ENCODE measurements at regions not wholly inside any gene's neighbourhood (a gene's known extent, or its start where the extent isn't known, plus 50 kb on each side); places are given as distances from the start of the nearest gene placed in this dataset.

GRCh38 chr1:116239916-116240315 is 128.7 kb downstream of the MAB21L3 start:
- H3K27me3 ChIP-seq (ENCODE audit: low read length): no peaks in the 10 kb centered on the region
- no peak overlapping the region for H3K4me3 ChIP-seq (ENCODE audit: low read length)
- no peaks in the 10 kb centered on the region for H4K20me1 ChIP-seq (ENCODE audit: insufficient read depth, low read depth, low read length)
- no peak overlapping the region for H3K27ac ChIP-seq (ENCODE audit: low read length)
- H3K9me3 ChIP-seq (ENCODE audit: low read length): no peaks in the 10 kb centered on the region
- H3K9ac ChIP-seq (ENCODE audit: low read length): no peak overlapping the region
- H3K9me2 ChIP-seq (replicated peaks; ENCODE audit: insufficient read depth, low read length): no peaks in the 10 kb centered on the region
- peaks cover 33% of the 10 kb centered on the region for H3K4me1 ChIP-seq (ENCODE audit: low read length)
- no peak overlapping the region for H2AFZ ChIP-seq (ENCODE audit: low read length)
- H3K36me3 ChIP-seq (ENCODE audit: insufficient read depth, low read length): no peaks in the 10 kb centered on the region
- DNase-seq: no peak
- H3K4me2 ChIP-seq (ENCODE audit: low read depth, low read length, poor library complexity, severe bottlenecking): no peak overlapping the region
- H3K79me2 ChIP-seq (ENCODE audit: low read length): no peaks in the 10 kb centered on the region

- no peak overlapping the region for H3K27ac ChIP-seq (ENCODE audit: low read length)
- no peak overlapping the region for H3K4me2 ChIP-seq (ENCODE audit: low read depth, low read length, poor library complexity, severe bottlenecking)
- H2AFZ ChIP-seq (ENCODE audit: low read length): peak overlapping the region; percentile 7; the same call in 1 of the 2 replicates
- no peak for DNase-seq
- no peaks in the 10 kb centered on the region for H3K9me3 ChIP-seq (ENCODE audit: low read length)
- no peaks in the 10 kb centered on the region for H3K36me3 ChIP-seq (ENCODE audit: insufficient read depth, low read length)
- no peaks in the 10 kb centered on the region for H3K9me2 ChIP-seq (replicated peaks; ENCODE audit: insufficient read depth, low read length)
- peaks cover 26% of the 10 kb centered on the region for H3K4me1 ChIP-seq (ENCODE audit: low read length)
- no peaks in the 10 kb centered on the region for H3K27me3 ChIP-seq (ENCODE audit: low read length)
- no peak overlapping the region for H3K9ac ChIP-seq (ENCODE audit: low read length)
- no peak overlapping the region for H3K4me3 ChIP-seq (ENCODE audit: low read length)
- no peaks in the 10 kb centered on the region for H4K20me1 ChIP-seq (ENCODE audit: insufficient read depth, low read depth, low read length)
- H3K79me2 ChIP-seq (ENCODE audit: low read length): no peaks in the 10 kb centered on the region
These were observed 130.3 kb upstream of the ATP1A1 start for GRCh38 chr1:116242741-116243140.

- Histone ChIP-seq H3K4me3 (ENCODE audit: low read length) (no peak overlapping the region), H3K9me2 (replicated peaks; ENCODE audit: insufficient read depth, low read length) (no peaks in the 10 kb centered on the region), H4K20me1 (ENCODE audit: insufficient read depth, low read depth, low read length) (no peaks in the 10 kb centered on the region), H3K27ac (ENCODE audit: low read length) (no peak overlapping the region), H3K4me2 (ENCODE audit: low read depth, low read length, poor library complexity, severe bottlenecking) (peak overlapping the region; percentile 18), H3K36me3 (ENCODE audit: insufficient read depth, low read length) (no peaks in the 10 kb centered on the region), H2AFZ (ENCODE audit: low read length) (peak overlapping the region; percentile 54), H3K9me3 (ENCODE audit: low read length) (no peaks in the 10 kb centered on the region), H3K4me1 (ENCODE audit: low read length) (peaks cover 19% of the 10 kb centered on the region), H3K27me3 (ENCODE audit: low read length) (no peaks in the 10 kb centered on the region), H3K9ac (ENCODE audit: low read length) (no peak overlapping the region), H3K79me2 (ENCODE audit: low read length) (no peaks in the 10 kb centered on the region)
- no peak for DNase-seq
These were observed 129.6 kb upstream of the ATP1A1 start for GRCh38 chr1:116243333-116244054.

DNA sequence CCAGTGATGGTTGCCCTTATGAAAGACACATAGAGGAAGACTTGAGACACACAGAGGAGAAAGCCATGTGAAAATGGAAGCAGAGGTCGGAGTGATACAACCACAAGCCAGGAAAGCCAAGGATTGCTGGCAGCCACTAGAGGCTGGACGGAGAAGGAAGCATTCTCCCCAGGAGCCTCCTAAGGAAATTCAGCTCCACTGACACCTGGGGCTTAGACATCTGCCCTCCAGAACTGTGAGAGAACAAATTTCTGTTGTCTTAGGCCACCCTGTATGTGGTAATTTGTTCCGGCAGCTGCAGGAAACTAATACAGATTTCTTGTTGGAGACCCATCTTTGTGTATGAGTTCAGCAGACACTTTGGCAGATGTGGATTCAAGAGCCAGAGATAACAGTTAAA is 126.9 kb upstream of the ATP1A1 start:
- Histone ChIP-seq H3K4me3 (ENCODE audit: low read length) (no peak overlapping the region), H3K9me3 (ENCODE audit: low read length) (no peaks in the 10 kb centered on the region), H4K20me1 (ENCODE audit: insufficient read depth, low read depth, low read length) (no peaks in the 10 kb centered on the region), H2AFZ (ENCODE audit: low read length) (no peak overlapping the region; the same call in 1 of the 2 replicates), H3K27me3 (ENCODE audit: low read length) (no peaks in the 10 kb centered on the region), H3K27ac (ENCODE audit: low read length) (no peak overlapping the region), H3K79me2 (ENCODE audit: low read length) (no peaks in the 10 kb centered on the region), H3K4me1 (ENCODE audit: low read length) (peaks cover 19% of the 10 kb centered on the region), H3K4me2 (ENCODE audit: low read depth, low read length, poor library complexity, severe bottlenecking) (no peak overlapping the region), H3K9ac (ENCODE audit: low read length) (no peak overlapping the region), H3K36me3 (ENCODE audit: insufficient read depth, low read length) (no peaks in the 10 kb centered on the region), H3K9me2 (replicated peaks; ENCODE audit: insufficient read depth, low read length) (no peaks in the 10 kb centered on the region)
- DNase-seq: no peak

- Histone ChIP-seq H3K9me3 (ENCODE audit: low read length) (no peaks in the 10 kb centered on the region), H2AFZ (ENCODE audit: low read length) (no peak overlapping the region), H3K9ac (ENCODE audit: low read length) (no peak overlapping the region), H3K4me3 (ENCODE audit: low read length) (no peak overlapping the region), H4K20me1 (ENCODE audit: insufficient read depth, low read depth, low read length) (no peaks in the 10 kb centered on the region), H3K27ac (ENCODE audit: low read length) (no peak overlapping the region), H3K27me3 (ENCODE audit: low read length) (no peaks in the 10 kb centered on the region), H3K79me2 (ENCODE audit: low read length) (no peaks in the 10 kb centered on the region), H3K9me2 (replicated peaks; ENCODE audit: insufficient read depth, low read length) (no peaks in the 10 kb centered on the region), H3K4me1 (ENCODE audit: low read length) (peaks cover 40% of the 10 kb centered on the region), H3K4me2 (ENCODE audit: low read depth, low read length, poor library complexity, severe bottlenecking) (peak overlapping the region; percentile 21), H3K36me3 (ENCODE audit: insufficient read depth, low read length) (no peaks in the 10 kb centered on the region)
- DNase-seq: no peak
These were observed 120.8 kb upstream of the ATP1A1 start for GRCh38 chr1:116252271-116252670.

DNA sequence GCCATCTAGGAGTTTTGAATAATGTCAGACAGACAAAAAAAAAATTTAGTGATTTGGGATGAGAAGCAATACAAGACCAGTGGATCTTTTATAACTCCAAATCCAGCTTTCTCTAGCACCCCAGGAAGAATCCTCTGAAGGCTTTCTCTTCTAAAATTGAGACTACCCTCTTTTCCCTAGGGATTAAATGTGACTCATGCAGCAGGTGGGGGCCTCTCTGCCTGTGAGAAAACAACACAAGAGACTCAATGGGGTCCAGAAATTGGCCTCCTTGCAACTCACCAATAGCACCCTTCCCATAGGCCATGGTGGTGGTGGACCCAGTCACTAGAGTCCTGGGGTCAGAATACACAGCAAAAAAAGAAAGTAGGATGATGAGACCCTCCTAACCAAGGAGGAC is 120.3 kb upstream of the ATP1A1 start:
- DNase-seq: peak; percentile 60
- H3K4me1 ChIP-seq (ENCODE audit: low read length): peaks cover 44% of the 10 kb centered on the region

DNA sequence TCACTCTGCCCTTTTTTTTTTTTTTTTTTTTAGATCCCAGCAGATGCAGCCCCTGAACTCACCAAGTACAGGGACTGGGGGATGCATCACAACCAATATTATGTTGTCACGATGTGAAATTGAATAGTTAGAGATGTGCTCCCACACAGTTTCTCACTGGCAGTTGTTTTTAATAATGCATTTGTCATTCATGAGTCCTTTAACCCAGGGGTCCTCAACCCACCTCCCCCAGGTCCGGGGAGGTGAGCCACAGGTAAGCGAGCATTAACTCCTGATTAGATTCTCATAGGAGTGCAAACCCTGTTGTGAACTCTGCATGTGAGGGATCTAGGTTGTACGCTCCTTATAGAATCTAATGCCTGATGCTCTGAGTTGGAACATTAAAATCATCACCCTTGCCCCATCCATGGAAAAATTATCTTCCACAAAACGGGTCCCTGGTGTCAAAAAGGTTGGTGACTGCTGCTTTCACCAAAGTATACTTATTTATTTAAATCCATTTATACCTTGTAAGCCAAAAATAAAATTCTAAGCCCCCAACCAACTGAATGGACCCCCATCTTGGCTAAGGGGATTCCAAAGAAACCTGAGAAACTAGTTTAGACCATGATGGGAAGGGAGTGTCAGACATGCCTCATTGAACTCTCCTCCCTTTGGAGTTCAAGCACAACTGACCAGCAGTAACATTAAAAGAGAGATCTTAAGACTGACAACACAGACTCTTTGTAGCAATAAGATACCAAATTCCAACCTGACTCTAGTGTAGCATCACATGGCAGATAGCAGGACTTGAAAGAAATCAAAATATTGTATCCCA is 119.3 kb upstream of the ATP1A1 start:
- Histone ChIP-seq H3K4me1 (ENCODE audit: low read length) (peaks cover 46% of the 10 kb centered on the region), H3K9me2 (replicated peaks; ENCODE audit: insufficient read depth, low read length) (no peaks in the 10 kb centered on the region), H3K27ac (ENCODE audit: low read length) (no peak overlapping the region), H3K9ac (ENCODE audit: low read length) (no peak overlapping the region), H3K9me3 (ENCODE audit: low read length) (no peaks in the 10 kb centered on the region), H4K20me1 (ENCODE audit: insufficient read depth, low read depth, low read length) (no peaks in the 10 kb centered on the region), H3K4me2 (ENCODE audit: low read depth, low read length, poor library complexity, severe bottlenecking) (no peak overlapping the region), H3K4me3 (ENCODE audit: low read length) (no peak overlapping the region), H3K36me3 (ENCODE audit: insufficient read depth, low read length) (no peaks in the 10 kb centered on the region), H3K79me2 (ENCODE audit: low read length) (no peaks in the 10 kb centered on the region), H3K27me3 (ENCODE audit: low read length) (no peaks in the 10 kb centered on the region), H2AFZ (ENCODE audit: low read length) (no peak overlapping the region)
- no peak for DNase-seq

More for the DNA sequence above, 120.3 kb upstream of the ATP1A1 start:
- Histone ChIP-seq H2AFZ (ENCODE audit: low read length) (no peak overlapping the region), H3K9ac (ENCODE audit: low read length) (no peak overlapping the region), H3K36me3 (ENCODE audit: insufficient read depth, low read length) (no peaks in the 10 kb centered on the region), H3K27me3 (ENCODE audit: low read length) (no peaks in the 10 kb centered on the region), H4K20me1 (ENCODE audit: insufficient read depth, low read depth, low read length) (no peaks in the 10 kb centered on the region), H3K9me3 (ENCODE audit: low read length) (no peaks in the 10 kb centered on the region), H3K4me2 (ENCODE audit: low read depth, low read length, poor library complexity, severe bottlenecking) (peak overlapping the region; percentile 21), H3K9me2 (replicated peaks; ENCODE audit: insufficient read depth, low read length) (no peaks in the 10 kb centered on the region), H3K79me2 (ENCODE audit: low read length) (no peaks in the 10 kb centered on the region), H3K4me3 (ENCODE audit: low read length) (no peak overlapping the region), H3K27ac (ENCODE audit: low read length) (no peak overlapping the region)

DNA sequence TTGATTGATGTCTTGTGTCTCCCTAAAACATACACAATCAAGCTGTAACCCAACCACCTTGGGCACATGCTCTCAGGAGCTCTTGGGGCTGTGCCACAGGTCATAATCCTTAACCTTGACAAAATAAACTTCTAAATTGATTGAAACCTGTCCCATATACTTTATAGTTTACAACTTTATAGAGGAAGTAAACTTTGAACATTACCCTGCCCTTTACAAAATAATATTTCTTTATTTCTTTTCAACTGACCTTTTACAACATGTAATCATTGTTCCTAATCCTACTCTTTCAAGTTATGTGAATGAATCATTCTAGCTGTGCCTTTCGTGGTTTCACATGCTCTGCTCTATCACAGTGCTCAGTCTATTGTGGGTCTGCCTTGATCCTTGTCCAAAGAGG is 118.3 kb upstream of the ATP1A1 start:
- H3K9me3 ChIP-seq (ENCODE audit: low read length): no peaks in the 10 kb centered on the region
- H3K36me3 ChIP-seq (ENCODE audit: insufficient read depth, low read length): no peaks in the 10 kb centered on the region
- H3K27me3 ChIP-seq (ENCODE audit: low read length): no peaks in the 10 kb centered on the region
- H3K4me3 ChIP-seq (ENCODE audit: low read length): no peak overlapping the region
- no peak overlapping the region for H3K27ac ChIP-seq (ENCODE audit: low read length)
- no peak overlapping the region for H3K4me2 ChIP-seq (ENCODE audit: low read depth, low read length, poor library complexity, severe bottlenecking)
- peaks cover 56% of the 10 kb centered on the region for H3K4me1 ChIP-seq (ENCODE audit: low read length)
- H2AFZ ChIP-seq (ENCODE audit: low read length): no peak overlapping the region
- no peak for DNase-seq
- H3K9ac ChIP-seq (ENCODE audit: low read length): no peak overlapping the region
- H3K9me2 ChIP-seq (replicated peaks; ENCODE audit: insufficient read depth, low read length): no peaks in the 10 kb centered on the region
- H4K20me1 ChIP-seq (ENCODE audit: insufficient read depth, low read depth, low read length): no peaks in the 10 kb centered on the region
- no peaks in the 10 kb centered on the region for H3K79me2 ChIP-seq (ENCODE audit: low read length)

Data from Karpas-422 (cell line).